Uterus (tissue), 3 donors: ENCODE measurements at regions not wholly inside any gene's neighbourhood (a gene's known extent, or its start where the extent isn't known, plus 50 kb on each side); places are given as distances from the start of the nearest gene placed in this dataset.

Experiments used
- DNase-seq, 2 donors: peaks; one replicate each; pipeline ENCODE4 v3.0.0-alpha.2; 2019 to 2020
- H3K27ac ChIP-seq, 2 donors: fragments of 200-600 bp; sonication (generic); 1 replicate in 1 of 2; 2 replicates in 1 of 2; pipeline ENCODE4 v1.5.1; 2016 to 2018
- H3K27me3 ChIP-seq, 2 donors: fragments of 200-600 bp; sonication (generic); one replicate each; pipeline ENCODE4 v1.5.1; 2018 to 2019; ENCODE audit warnings: control low read depth in 1 of 2
- H3K36me3 ChIP-seq, 2 donors: fragments of 200-600 bp; sonication (generic); one replicate each; pipeline ENCODE4 v1.5.1; 2019; ENCODE audit warnings: control low read depth in 1 of 2
- H3K4me1 ChIP-seq, 2 donors: fragments of 200-600 bp; sonication (generic); one replicate each; pipeline ENCODE4 v1.5.1; 2018 to 2019; ENCODE audit warnings: control low read depth in 1 of 2
- H3K4me3 ChIP-seq, 2 donors: fragments of 200-600 bp; sonication (generic); 1 replicate in 1 of 2; 2 replicates in 1 of 2; pipeline ENCODE4 v1.5.1; 2018 to 2019; ENCODE audit warnings: mild to moderate bottlenecking in 1 of 2
- H3K9me3 ChIP-seq, 2 donors: fragments of 200-600 bp; sonication (generic); one replicate each; pipeline ENCODE4 v1.5.1; 2019; ENCODE audit warnings: control low read depth in 1 of 2
- CTCF ChIP-seq, 4 experiments: fragments of 200-600 bp in 2 of 4; fragments of 450-650 bp in 2 of 4; sonication (generic) in 2 of 4; IDR thresholded peaks; one replicate each; pipeline ENCODE4 v1.5.1; 2016 to 2019; ENCODE audit warnings: antibody characterized with exemption in 4 of 4, mild to moderate bottlenecking in 2 of 4, moderate library complexity in 1 of 4
- POLR2A ChIP-seq, 2 donors: fragments of 450-650 bp; IDR thresholded peaks; one replicate each; pipeline ENCODE4 v1.6.1; 2016; ENCODE audit warnings: antibody characterized with exemption in 2 of 2, mild to moderate bottlenecking in 1 of 2, moderate library complexity in 1 of 2
- intact Hi-C: fragments of 100-400 bp; cut with DNase I; formaldehyde crosslinking; loops from one replicate; pipeline ENCODE4 v1.15.1; 2023; ENCODE audit warnings: low total_unique reads
- donor health status: DM: yes; HTN: yes; CAD: no.

GRCh38 chr11:8329336-8329735, 65.7 kb upstream of the LMO1 start:
- TF ChIP-seq POLR2A (IDR thresholded peaks at IDR 0.05) = no peak
- no peak for TF ChIP-seq CTCF (IDR thresholded peaks at IDR 0.05)
- H3K27me3 ChIP-seq = no peaks in the 10 kb centered on the region
- no peak overlapping the region for H3K4me3 ChIP-seq
- H3K27ac ChIP-seq = no peak overlapping the region
- H3K4me1 ChIP-seq = no peaks in the 10 kb centered on the region
- no peak for DNase-seq
- no peaks in the 10 kb centered on the region for H3K9me3 ChIP-seq
- intact Hi-C loops = no loop called here
- H3K36me3 ChIP-seq = no peaks in the 10 kb centered on the region

- Histone ChIP-seq H3K4me3 (no peak overlapping the region), H3K4me1 (no peaks in the 10 kb centered on the region), H3K9me3 (no peaks in the 10 kb centered on the region), H3K36me3 (no peaks in the 10 kb centered on the region), H3K27ac (no peak overlapping the region), H3K27me3 (no peaks in the 10 kb centered on the region)
- peak; percentile 40 to 44 for DNase-seq
- no peak for TF ChIP-seq POLR2A (IDR thresholded peaks at IDR 0.05)
- TF ChIP-seq CTCF (IDR thresholded peaks at IDR 0.05) = peak; percentile 42 to 48 (median 45)
- intact Hi-C loops = no loop called here
Observed at GRCh38 chr11:8328848-8329330, 65.2 kb upstream of the LMO1 start.

- no peak for TF ChIP-seq CTCF (IDR thresholded peaks at IDR 0.05)
- TF ChIP-seq POLR2A (IDR thresholded peaks at IDR 0.05) = no peak
- no peaks in the 10 kb centered on the region for H3K36me3 ChIP-seq
- DNase-seq = no peak
- H3K4me1 ChIP-seq = no peaks in the 10 kb centered on the region
- H3K27ac ChIP-seq = no peak overlapping the region
- H3K4me3 ChIP-seq = no peak overlapping the region
- no peaks in the 10 kb centered on the region for H3K9me3 ChIP-seq
- intact Hi-C loops = no loop called here
- no peaks in the 10 kb centered on the region for H3K27me3 ChIP-seq
Observed at GRCh38 chr11:8328231-8328794, 64.6 kb upstream of the LMO1 start.

- DNase-seq = no peak
- Histone ChIP-seq H3K27me3 (no peaks in the 10 kb centered on the region), H3K4me3 (no peak overlapping the region), H3K27ac (no peak overlapping the region), H3K36me3 (no peaks in the 10 kb centered on the region), H3K9me3 (no peaks in the 10 kb centered on the region), H3K4me1 (no peaks in the 10 kb centered on the region)
- intact Hi-C loops = no loop called here
- TF ChIP-seq CTCF (IDR thresholded peaks at IDR 0.05) (no peak), POLR2A (IDR thresholded peaks at IDR 0.05) (no peak)
Observed at GRCh38 chr11:8327761-8328192, 64.1 kb upstream of the LMO1 start.

GRCh38 chr11:8326337-8326736, 62.7 kb upstream of the LMO1 start:
- H3K9me3 ChIP-seq = no peaks in the 10 kb centered on the region
- no peak for TF ChIP-seq POLR2A (IDR thresholded peaks at IDR 0.05)
- no peak for TF ChIP-seq CTCF (IDR thresholded peaks at IDR 0.05)
- H3K27me3 ChIP-seq = no peaks in the 10 kb centered on the region
- intact Hi-C loops = no loop called here
- DNase-seq = no peak
- H3K4me1 ChIP-seq = no peaks in the 10 kb centered on the region
- no peak overlapping the region for H3K27ac ChIP-seq
- no peak overlapping the region for H3K4me3 ChIP-seq
- H3K36me3 ChIP-seq = no peaks in the 10 kb centered on the region
